ENCODE measurements at regions not wholly inside any gene's neighbourhood (a gene's known extent, or its start where the extent isn't known, plus 50 kb on each side); places are given as distances from the start of the nearest gene placed in this dataset.
A peak's percentile ranks its signal among the peaks of the same experiment; 100 is the strongest.

- Histone ChIP-seq H3K79me2 (ENCODE audit: low read depth) (no peaks in the 10 kb centered on the region), H2AFZ (replicated peaks) (peak overlapping the region; percentile 95), H3F3A (ENCODE audit: low read depth) (peaks cover 28% of the 10 kb centered on the region), H3K9me3 (ENCODE audit: low read depth) (no peaks in the 10 kb centered on the region), H3K4me3 (peak overlapping the region; percentile 56), H3K4me1 (peaks cover 6% of the 10 kb centered on the region), H3K36me3 (no peaks in the 10 kb centered on the region), H3K9ac (no peak overlapping the region), H4K20me1 (ENCODE audit: low read depth) (no peaks in the 10 kb centered on the region), H3K4me2 (peak overlapping the region; percentile 86), H3K27ac (no peak overlapping the region), H3K27me3 (no peaks in the 10 kb centered on the region)
- TF ChIP-seq EZH2 (IDR thresholded peaks at IDR 0.05), result no peak
- no peak for TF ChIP-seq CTCF (IDR thresholded peaks at IDR 0.05)
- TF ChIP-seq EZH2phosphoT487 (IDR thresholded peaks at IDR 0.05), result no peak
- Mint-ChIP-seq H3K4me1 (peaks cover 18% of the 10 kb centered on the region), H3K27me3 (ENCODE audit: insufficient read depth, low read depth) (no peaks in the 10 kb centered on the region), H3K27ac (peak overlapping the region; percentile 97), H3K4me3 (peak overlapping the region; percentile 86), H3K9me3 (peaks cover 4% of the 10 kb centered on the region), H3K36me3 (no peaks in the 10 kb centered on the region)
- DNase-seq (ENCODE audit: low spot score), result peak; percentile 85
Measured at GRCh38 chr17:73952082-73952479, 251.4 kb upstream of the RPL38 start.

GRCh38 chr17:73952480-73953205 lies 250.8 kb upstream of the RPL38 start:
- no peaks in the 10 kb centered on the region for H3K79me2 ChIP-seq (ENCODE audit: low read depth)
- peak overlapping the region; percentile 56 for H3K4me3 ChIP-seq
- no peaks in the 10 kb centered on the region for H3K27me3 ChIP-seq
- H3K9ac ChIP-seq, result no peak overlapping the region
- H3K27ac ChIP-seq, result no peak overlapping the region
- peak overlapping the region; percentile 86 for H3K4me2 ChIP-seq
- peaks cover 22% of the 10 kb centered on the region for H3K4me1 Mint-ChIP-seq
- DNase-seq (ENCODE audit: low spot score), result peak; percentile 81
- no peaks in the 10 kb centered on the region for H3K36me3 ChIP-seq
- peaks cover 28% of the 10 kb centered on the region for H3F3A ChIP-seq (ENCODE audit: low read depth)
- TF ChIP-seq CTCF (IDR thresholded peaks at IDR 0.05) (peak; percentile 67), EZH2phosphoT487 (IDR thresholded peaks at IDR 0.05) (no peak)
- no peaks in the 10 kb centered on the region for H3K36me3 Mint-ChIP-seq
- H3K4me1 ChIP-seq, result peaks cover 6% of the 10 kb centered on the region
- no peaks in the 10 kb centered on the region for H3K27me3 Mint-ChIP-seq (ENCODE audit: insufficient read depth, low read depth)
- no peak overlapping the region for H3K27ac Mint-ChIP-seq
- peak overlapping the region; percentile 86 for H3K4me3 Mint-ChIP-seq
- H4K20me1 ChIP-seq (ENCODE audit: low read depth), result no peaks in the 10 kb centered on the region
- no peaks in the 10 kb centered on the region for H3K9me3 ChIP-seq (ENCODE audit: low read depth)
- H3K9me3 Mint-ChIP-seq, result peaks cover 3% of the 10 kb centered on the region
- peak overlapping the region; percentile 95 for H2AFZ ChIP-seq (replicated peaks)

- no peaks in the 10 kb centered on the region for H3K9me3 Mint-ChIP-seq
- Histone ChIP-seq H3F3A (ENCODE audit: low read depth) (peaks cover 28% of the 10 kb centered on the region), H3K9me3 (ENCODE audit: low read depth) (no peaks in the 10 kb centered on the region), H3K79me2 (ENCODE audit: low read depth) (no peaks in the 10 kb centered on the region), H3K27me3 (no peaks in the 10 kb centered on the region), H3K9ac (no peak overlapping the region), H3K4me2 (peak overlapping the region; percentile 86), H2AFZ (replicated peaks) (no peak overlapping the region), H3K36me3 (no peaks in the 10 kb centered on the region), H3K4me3 (peak overlapping the region; percentile 56), H3K27ac (no peak overlapping the region), H3K4me1 (peaks cover 6% of the 10 kb centered on the region), H4K20me1 (ENCODE audit: low read depth) (no peaks in the 10 kb centered on the region)
- TF ChIP-seq EZH2phosphoT487 (IDR thresholded peaks at IDR 0.05), result no peak
- no peak for TF ChIP-seq EZH2 (IDR thresholded peaks at IDR 0.05)
- no peak for TF ChIP-seq CTCF (IDR thresholded peaks at IDR 0.05)
- H3K27ac Mint-ChIP-seq, result no peak overlapping the region
- H3K36me3 Mint-ChIP-seq, result no peaks in the 10 kb centered on the region
- H3K4me3 Mint-ChIP-seq, result no peak overlapping the region
- H3K27me3 Mint-ChIP-seq (ENCODE audit: insufficient read depth, low read depth), result no peaks in the 10 kb centered on the region
- H3K4me1 Mint-ChIP-seq, result peaks cover 23% of the 10 kb centered on the region
- DNase-seq (ENCODE audit: low spot score), result no peak
Measured at GRCh38 chr17:73953206-73954033, 250.1 kb upstream of the RPL38 start.

Measured in neural progenitor cell (in vitro differentiated cells).